Thyroid gland (tissue), 4 donors: ENCODE measurements at regions not wholly inside any gene's neighbourhood (a gene's known extent, or its start where the extent isn't known, plus 50 kb on each side); places are given as distances from the start of the nearest gene placed in this dataset.

Source experiments
- DNase-seq, 2 donors: peaks; one replicate each; pipeline ENCODE4 v3.0.0-alpha.2; 2019
- H3K27ac ChIP-seq, 3 donors: fragments of 200-600 bp; sonication (generic); 1 replicate in 2 of 3; 2 replicates in 1 of 3; pipeline ENCODE4 v1.5.1; 2016 to 2019; ENCODE audit warnings: mild to moderate bottlenecking in 1 of 3, moderate library complexity in 1 of 3
- H3K27me3 ChIP-seq: fragments of 200-600 bp; sonication (generic); one replicate; pipeline ENCODE4 v1.5.1; 2019
- H3K36me3 ChIP-seq, 2 donors: fragments of 200-600 bp; sonication (generic); one replicate each; pipeline ENCODE4 v1.5.1; 2016 to 2019
- H3K4me1 ChIP-seq, 2 donors: fragments of 200-600 bp; sonication (generic); one replicate each; pipeline ENCODE4 v1.5.1; 2017 to 2019
- H3K4me3 ChIP-seq, 3 donors: fragments of 200-600 bp; sonication (generic); replicated peaks in 1 of 3; 1 replicate in 2 of 3; 2 replicates in 1 of 3; pipeline ENCODE4 v1.5.1; 2016; ENCODE audit warnings: mild to moderate bottlenecking in 1 of 3
- H3K9me3 ChIP-seq: fragments of 200-600 bp; sonication (generic); one replicate; pipeline ENCODE4 v1.5.1; 2017
- CTCF ChIP-seq, 6 experiments: fragments of 200-600 bp in 3 of 6; fragments of 450-650 bp in 3 of 6; sonication (generic) in 3 of 6; IDR thresholded peaks; one replicate each; pipeline ENCODE4 v1.5.1; 2016 to 2019; ENCODE audit warnings: antibody characterized with exemption in 6 of 6, mild to moderate bottlenecking in 2 of 6, inconsistent platforms in 1 of 6, moderate library complexity in 1 of 6
- POLR2A ChIP-seq, 2 donors: fragments of 450-650 bp; IDR thresholded peaks; one replicate each; pipeline ENCODE4 v1.6.1; 2017; ENCODE audit warnings: antibody characterized with exemption in 2 of 2, mild to moderate bottlenecking in 2 of 2, moderate library complexity in 1 of 2
- WGBS, 2 donors: methylation state at CpG; one replicate each; pipeline ENCODE4 v1.1.5; 2017; 5-methylcytosine and 5-hydroxymethylcytosine counted together
- intact Hi-C: fragments of 100-400 bp; cut with DNase I; formaldehyde crosslinking; loops from one replicate; pipeline ENCODE4 v1.15.1; 2023

- intact Hi-C loops: no loop called here
- Histone ChIP-seq H3K27ac (no peak overlapping the region), H3K4me3 (no peak overlapping the region), H3K4me1 (no peaks in the 10 kb centered on the region), H3K27me3 (no peaks in the 10 kb centered on the region), H3K9me3 (no peaks in the 10 kb centered on the region), H3K36me3 (no peaks in the 10 kb centered on the region)
- no peak for DNase-seq
- 90 to 91% methylated on average over 6 of the region's 6 CpGs for WGBS, 2 donors
- TF ChIP-seq POLR2A (IDR thresholded peaks at IDR 0.05) (no peak), CTCF (IDR thresholded peaks at IDR 0.05) (no peak)
Measured at GRCh38 chr12:67727702-67728666, 79.4 kb downstream of the DYRK2 start.

DNA sequence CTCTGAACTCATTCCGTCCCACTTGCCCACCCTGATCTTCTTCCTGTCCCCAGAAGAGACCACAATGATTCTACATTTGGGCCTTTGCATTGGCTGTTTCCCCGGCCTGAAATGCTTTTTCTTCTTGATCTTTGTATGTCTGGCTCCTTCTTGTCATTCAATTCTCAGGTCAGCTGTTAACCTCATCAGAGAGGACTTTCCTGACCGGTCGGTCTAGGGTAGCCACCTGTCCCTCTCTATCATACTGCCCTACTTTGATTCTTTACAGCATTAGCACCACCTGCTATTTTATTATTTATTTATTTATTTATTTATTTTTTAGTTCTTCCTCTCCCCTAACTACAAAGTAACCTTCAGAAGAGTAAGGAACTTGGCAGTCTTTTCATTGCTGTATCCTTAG, 84.3 kb downstream of the DYRK2 start:
- no peak for TF ChIP-seq CTCF (IDR thresholded peaks at IDR 0.05)
- no peak for TF ChIP-seq POLR2A (IDR thresholded peaks at IDR 0.05)
- WGBS, 2 donors: 94 to 97% methylated on average over 4 of the region's 4 CpGs
- H3K4me1 ChIP-seq: no peaks in the 10 kb centered on the region
- H3K27me3 ChIP-seq: no peaks in the 10 kb centered on the region
- intact Hi-C loops: no loop called here
- H3K27ac ChIP-seq: no peak overlapping the region
- no peaks in the 10 kb centered on the region for H3K9me3 ChIP-seq
- H3K4me3 ChIP-seq: no peak overlapping the region
- H3K36me3 ChIP-seq: no peaks in the 10 kb centered on the region
- DNase-seq: no peak

DNA sequence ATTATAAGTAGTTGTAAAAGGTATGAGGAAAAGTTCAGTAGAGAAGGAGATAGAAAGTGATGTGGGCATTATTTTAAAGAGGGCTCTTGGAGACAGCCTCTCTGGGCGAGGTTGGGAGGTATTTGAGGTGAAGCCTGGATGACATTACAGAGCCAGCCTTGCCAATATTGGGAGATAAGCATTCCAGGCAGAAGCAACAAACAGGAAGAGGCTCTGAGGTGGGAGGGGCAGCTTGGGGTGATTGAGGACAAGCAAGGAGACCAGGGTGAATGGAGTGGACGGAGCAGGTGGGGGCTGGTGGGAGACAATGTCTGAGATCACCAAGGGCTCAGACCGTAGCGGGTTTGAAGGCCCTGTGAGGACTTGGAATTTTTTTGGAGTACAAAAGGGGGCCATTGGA, 87.3 kb downstream of the DYRK2 start:
- Histone ChIP-seq H3K27ac (no peak overlapping the region), H3K27me3 (no peaks in the 10 kb centered on the region), H3K36me3 (no peaks in the 10 kb centered on the region), H3K4me1 (no peaks in the 10 kb centered on the region), H3K9me3 (no peaks in the 10 kb centered on the region), H3K4me3 (no peak overlapping the region)
- TF ChIP-seq POLR2A (IDR thresholded peaks at IDR 0.05) (no peak), CTCF (IDR thresholded peaks at IDR 0.05) (no peak)
- WGBS, 2 donors: 90 to 92% methylated on average over 4 of the region's 4 CpGs
- intact Hi-C loops: no loop called here
- DNase-seq: no peak

- H3K9me3 ChIP-seq: no peaks in the 10 kb centered on the region
- no peaks in the 10 kb centered on the region for H3K4me1 ChIP-seq
- H3K4me3 ChIP-seq: no peak overlapping the region
- H3K27me3 ChIP-seq: no peaks in the 10 kb centered on the region
- WGBS, 2 donors: 73 to 80% methylated on average over 1 of the region's 1 CpG
- H3K27ac ChIP-seq: no peak overlapping the region
- intact Hi-C loops: no loop called here
- no peak for TF ChIP-seq CTCF (IDR thresholded peaks at IDR 0.05)
- TF ChIP-seq POLR2A (IDR thresholded peaks at IDR 0.05): no peak
- no peaks in the 10 kb centered on the region for H3K36me3 ChIP-seq
- no peak for DNase-seq
Measured at GRCh38 chr12:67740711-67741110, 92.2 kb downstream of the DYRK2 start.

- no peak overlapping the region for H3K4me3 ChIP-seq
- no peak overlapping the region for H3K27ac ChIP-seq
- intact Hi-C loops: no loop called here
- DNase-seq: no peak
- H3K36me3 ChIP-seq: no peaks in the 10 kb centered on the region
- H3K4me1 ChIP-seq: no peaks in the 10 kb centered on the region
- no peaks in the 10 kb centered on the region for H3K9me3 ChIP-seq
- TF ChIP-seq CTCF (IDR thresholded peaks at IDR 0.05) (no peak), POLR2A (IDR thresholded peaks at IDR 0.05) (no peak)
- H3K27me3 ChIP-seq: no peaks in the 10 kb centered on the region
- 90 to 92% methylated on average over 3 of the region's 3 CpGs for WGBS, 2 donors
Measured at GRCh38 chr12:67741270-67741669, 92.7 kb downstream of the DYRK2 start.
